Activated naive CD8-positive, alpha-beta T cell treated with anti-CD3 and anti-CD28 coated beads for 36 hours (primary cell): ENCODE measurements at regions not wholly inside any gene's neighbourhood (a gene's known extent, or its start where the extent isn't known, plus 50 kb on each side); places are given as distances from the start of the nearest gene placed in this dataset.
"Not testable (repeated sequence)": the region's sequence is repeated elsewhere in the genome, so short reads cannot be mapped to it uniquely, and the experiment has no call there.

Experiments used
- DNase-seq: peaks from one replicate; pipeline ENCODE4 v3.0.0; 2021
- H3K27ac Mint-ChIP-seq: one replicate; pipeline ENCODE4 v1.8.0; 2022; ENCODE audit warnings: mild to moderate bottlenecking, moderate library complexity, mixed read lengths
- H3K27me3 Mint-ChIP-seq: one replicate; pipeline ENCODE4 v1.8.0; 2022; ENCODE audit warnings: mild to moderate bottlenecking, mixed read lengths
- H3K36me3 Mint-ChIP-seq: one replicate; pipeline ENCODE4 v1.8.0; 2021; ENCODE audit warnings: mild to moderate bottlenecking, mixed read lengths
- H3K4me1 Mint-ChIP-seq: one replicate; pipeline ENCODE4 v1.8.0; 2021; ENCODE audit warnings: mixed read lengths
- H3K4me3 Mint-ChIP-seq: one replicate; pipeline ENCODE4 v1.8.0; 2022; ENCODE audit warnings: mild to moderate bottlenecking, moderate library complexity, mixed read lengths
- H3K9me3 Mint-ChIP-seq: one replicate; pipeline ENCODE4 v1.8.0; 2022; ENCODE audit warnings: mixed read lengths

GRCh38 chr13:95418946-95419345 lies 117.7 kb upstream of the ABCC4 start:
- DNase-seq, result no peak
- Mint-ChIP-seq H3K4me1 (peaks cover 6% of the 10 kb centered on the region), H3K4me3 (no peak overlapping the region), H3K36me3 (no peaks in the 10 kb centered on the region), H3K9me3 (peaks cover 2% of the 10 kb centered on the region), H3K27me3 (no peaks in the 10 kb centered on the region), H3K27ac (no peak overlapping the region)

GRCh38 chr13:95420501-95420900 lies 119.2 kb upstream of the ABCC4 start:
- H3K4me1 Mint-ChIP-seq, result peaks cover 6% of the 10 kb centered on the region
- no peak overlapping the region for H3K27ac Mint-ChIP-seq
- no peak overlapping the region for H3K4me3 Mint-ChIP-seq
- H3K36me3 Mint-ChIP-seq, result no peaks in the 10 kb centered on the region
- no peaks in the 10 kb centered on the region for H3K27me3 Mint-ChIP-seq
- peaks cover 2% of the 10 kb centered on the region for H3K9me3 Mint-ChIP-seq
- DNase-seq, result no peak

GRCh38 chr13:95426631-95427030 lies 125.4 kb upstream of the ABCC4 start:
- no peaks in the 10 kb centered on the region for H3K36me3 Mint-ChIP-seq
- DNase-seq, result no peak
- H3K4me1 Mint-ChIP-seq, result no peaks in the 10 kb centered on the region
- H3K4me3 Mint-ChIP-seq, result no peak overlapping the region
- H3K27ac Mint-ChIP-seq, result no peak overlapping the region
- H3K27me3 Mint-ChIP-seq, result no peaks in the 10 kb centered on the region
- peaks cover 2% of the 10 kb centered on the region for H3K9me3 Mint-ChIP-seq

- not testable (repeated sequence) for H3K4me1 Mint-ChIP-seq, DNase-seq, H3K36me3 Mint-ChIP-seq, H3K27ac Mint-ChIP-seq, H3K4me3 Mint-ChIP-seq, H3K9me3 Mint-ChIP-seq, H3K27me3 Mint-ChIP-seq
These were observed 122.0 kb upstream of the CLDN10 start for GRCh38 chr13:95430525-95430924.

GRCh38 chr13:95432141-95432540 lies 120.4 kb upstream of the CLDN10 start:
- Mint-ChIP-seq H3K27ac (no peak overlapping the region), H3K9me3 (no peaks in the 10 kb centered on the region), H3K4me1 (no peaks in the 10 kb centered on the region), H3K27me3 (no peaks in the 10 kb centered on the region), H3K36me3 (no peaks in the 10 kb centered on the region), H3K4me3 (no peak overlapping the region)
- DNase-seq, result no peak

- DNase-seq, result no peak
- Mint-ChIP-seq H3K36me3 (no peaks in the 10 kb centered on the region), H3K27me3 (no peaks in the 10 kb centered on the region), H3K4me1 (no peaks in the 10 kb centered on the region), H3K9me3 (no peaks in the 10 kb centered on the region), H3K4me3 (no peak overlapping the region), H3K27ac (no peak overlapping the region)
These were observed 119.0 kb upstream of the CLDN10 start for GRCh38 chr13:95433537-95433936.

GRCh38 chr13:95434111-95434510 lies 118.4 kb upstream of the CLDN10 start:
- Mint-ChIP-seq H3K9me3 (no peaks in the 10 kb centered on the region), H3K27ac (no peak overlapping the region), H3K4me3 (no peak overlapping the region), H3K27me3 (no peaks in the 10 kb centered on the region), H3K36me3 (no peaks in the 10 kb centered on the region), H3K4me1 (no peaks in the 10 kb centered on the region)
- DNase-seq, result no peak

GRCh38 chr13:95437561-95437960 lies 115.0 kb upstream of the CLDN10 start:
- H3K4me3 Mint-ChIP-seq, result no peak overlapping the region
- no peaks in the 10 kb centered on the region for H3K4me1 Mint-ChIP-seq
- no peaks in the 10 kb centered on the region for H3K36me3 Mint-ChIP-seq
- H3K9me3 Mint-ChIP-seq, result no peaks in the 10 kb centered on the region
- no peaks in the 10 kb centered on the region for H3K27me3 Mint-ChIP-seq
- DNase-seq, result no peak
- H3K27ac Mint-ChIP-seq, result no peak overlapping the region

- Mint-ChIP-seq H3K27me3 (no peaks in the 10 kb centered on the region), H3K36me3 (no peaks in the 10 kb centered on the region)
These were observed 114.2 kb upstream of the CLDN10 start for GRCh38 chr13:95438297-95438696.

GRCh38 chr13:95440441-95441088 lies 112.0 kb upstream of the CLDN10 start:
- Mint-ChIP-seq H3K4me3 (no peak overlapping the region), H3K36me3 (no peaks in the 10 kb centered on the region), H3K9me3 (no peaks in the 10 kb centered on the region), H3K27me3 (no peaks in the 10 kb centered on the region), H3K27ac (no peak overlapping the region), H3K4me1 (no peaks in the 10 kb centered on the region)
- no peak for DNase-seq

More at GRCh38 chr13:95438297-95438696, 114.2 kb upstream of the CLDN10 start:
- no peak overlapping the region for H3K27ac Mint-ChIP-seq
- no peak for DNase-seq
- H3K9me3 Mint-ChIP-seq, result no peaks in the 10 kb centered on the region
- no peak overlapping the region for H3K4me3 Mint-ChIP-seq
- H3K4me1 Mint-ChIP-seq, result no peaks in the 10 kb centered on the region

GRCh38 chr13:95441326-95441725 lies 111.2 kb upstream of the CLDN10 start:
- H3K27me3 Mint-ChIP-seq, result no peaks in the 10 kb centered on the region
- H3K4me1 Mint-ChIP-seq, result no peaks in the 10 kb centered on the region
- no peak for DNase-seq
- no peaks in the 10 kb centered on the region for H3K36me3 Mint-ChIP-seq
- H3K9me3 Mint-ChIP-seq, result no peaks in the 10 kb centered on the region
- H3K27ac Mint-ChIP-seq, result no peak overlapping the region
- no peak overlapping the region for H3K4me3 Mint-ChIP-seq

- no peak for DNase-seq
- no peaks in the 10 kb centered on the region for H3K36me3 Mint-ChIP-seq
- no peak overlapping the region for H3K27ac Mint-ChIP-seq
- peaks cover 2% of the 10 kb centered on the region for H3K27me3 Mint-ChIP-seq
- no peak overlapping the region for H3K4me3 Mint-ChIP-seq
- peaks cover 3% of the 10 kb centered on the region for H3K4me1 Mint-ChIP-seq
- no peaks in the 10 kb centered on the region for H3K9me3 Mint-ChIP-seq
These were observed 108.4 kb upstream of the CLDN10 start for GRCh38 chr13:95444006-95444730.

GRCh38 chr13:95445131-95445530 lies 107.4 kb upstream of the CLDN10 start:
- H3K4me3 Mint-ChIP-seq, result no peak overlapping the region
- H3K9me3 Mint-ChIP-seq, result no peaks in the 10 kb centered on the region
- H3K27me3 Mint-ChIP-seq, result peaks cover 2% of the 10 kb centered on the region
- no peak overlapping the region for H3K27ac Mint-ChIP-seq
- H3K36me3 Mint-ChIP-seq, result no peaks in the 10 kb centered on the region
- DNase-seq, result no peak
- H3K4me1 Mint-ChIP-seq, result peaks cover 3% of the 10 kb centered on the region

- H3K9me3 Mint-ChIP-seq, result no peaks in the 10 kb centered on the region
- no peaks in the 10 kb centered on the region for H3K36me3 Mint-ChIP-seq
- H3K27me3 Mint-ChIP-seq, result peaks cover 2% of the 10 kb centered on the region
- no peak overlapping the region for H3K27ac Mint-ChIP-seq
- H3K4me1 Mint-ChIP-seq, result peaks cover 3% of the 10 kb centered on the region
- no peak for DNase-seq
- H3K4me3 Mint-ChIP-seq, result no peak overlapping the region
These were observed 104.7 kb upstream of the CLDN10 start for GRCh38 chr13:95447814-95448213.

GRCh38 chr13:95451656-95452055 lies 100.9 kb upstream of the CLDN10 start:
- Mint-ChIP-seq H3K4me1 (peaks cover 7% of the 10 kb centered on the region), H3K36me3 (no peaks in the 10 kb centered on the region), H3K27ac (no peak overlapping the region), H3K27me3 (peaks cover 11% of the 10 kb centered on the region), H3K9me3 (no peaks in the 10 kb centered on the region), H3K4me3 (no peak overlapping the region)
- DNase-seq, result no peak

GRCh38 chr13:95452375-95452774 lies 100.1 kb upstream of the CLDN10 start:
- no peaks in the 10 kb centered on the region for H3K9me3 Mint-ChIP-seq
- no peak for DNase-seq
- H3K27me3 Mint-ChIP-seq, result peaks cover 8% of the 10 kb centered on the region
- no peak overlapping the region for H3K27ac Mint-ChIP-seq
- H3K4me3 Mint-ChIP-seq, result no peak overlapping the region
- H3K4me1 Mint-ChIP-seq, result peaks cover 14% of the 10 kb centered on the region
- no peaks in the 10 kb centered on the region for H3K36me3 Mint-ChIP-seq
